ENCODE measurements at regions not wholly inside any gene's neighbourhood (a gene's known extent, or its start where the extent isn't known, plus 50 kb on each side); places are given as distances from the start of the nearest gene placed in this dataset.

GRCh38 chr10:58925381-58925780, 251.1 kb upstream of the PHYHIPL start:
- intact Hi-C loops (cut with micrococcal nuclease; ENCODE audit: unreplicated experiment) (no loop called here), in situ Hi-C loops (cut with MboI) (no loop called here)
- SMC1A ChIA-PET (ENCODE audit: uncharacterized antibody, unreplicated experiment): interaction anchor here (1.1 kb wide), 1 partner anchor 31 kb away, joined by 3 read pairs; no protein-coding TSS in a partner anchor
- DNase-seq (ENCODE audit: low read depth, low spot score) (no peak), ATAC-seq (no peak), FAIRE-seq (no peak)
- CTCF ChIA-PET: no interaction called here
- no peak overlapping the region for H3K27ac ChIP-seq (ENCODE audit: control insufficient read depth, insufficient read depth)
- H3K4me2 ChIP-seq (ENCODE audit: control insufficient read depth, insufficient read depth): no peak overlapping the region
- no peaks in the 10 kb centered on the region for H3K27me3 ChIP-seq (replicated peaks in 1 of 2; ENCODE audit: control insufficient read depth in 2 of 2, insufficient read depth in 2 of 2, low read length in 1 of 2)
- POLR2A ChIA-PET: no interaction called here
- no peaks in the 10 kb centered on the region for H3K4me1 ChIP-seq (ENCODE audit: control insufficient read depth, insufficient read depth, low read length)
- H3K9ac ChIP-seq (ENCODE audit: control insufficient read depth, insufficient read depth, low read length): no peak overlapping the region
- RAD21 ChIA-PET (ENCODE audit: unreplicated experiment): no interaction called here
- no peaks in the 10 kb centered on the region for H3K9me3 ChIP-seq (replicated peaks; ENCODE audit: control insufficient read depth, insufficient read depth, low read length)
- 24% methylated on average over 2 of the region's 2 CpGs for WGBS (ENCODE audit: insufficient coverage, insufficient replicate concordance, low lambda C conversion rate, missing lambda C conversion rate)
- no peak overlapping the region for H2AFZ ChIP-seq (ENCODE audit: control insufficient read depth, low read depth, low read length)
- no peak overlapping the region for H3K4me3 ChIP-seq
- H4K20me1 ChIP-seq (ENCODE audit: control insufficient read depth, insufficient read depth): no peaks in the 10 kb centered on the region
- no peaks in the 10 kb centered on the region for H3K36me3 ChIP-seq (ENCODE audit: control insufficient read depth in 2 of 2, insufficient read depth in 2 of 2, low read length in 1 of 2)
- TF ChIP-seq SUZ12 (IDR thresholded peaks at IDR 0.05; ENCODE audit: unreplicated experiment) (no peak), RBBP5 (conservative IDR thresholded peaks at IDR 0.05) (no peak), TCF7 (IDR thresholded peaks at IDR 0.05; ENCODE audit: borderline replicate concordance) (no peak)
- no peaks in the 10 kb centered on the region for H3K79me2 ChIP-seq (ENCODE audit: control insufficient read depth, insufficient read depth, low read length)
- BruUV-seq (replicated peaks): no TSS peak

DNA sequence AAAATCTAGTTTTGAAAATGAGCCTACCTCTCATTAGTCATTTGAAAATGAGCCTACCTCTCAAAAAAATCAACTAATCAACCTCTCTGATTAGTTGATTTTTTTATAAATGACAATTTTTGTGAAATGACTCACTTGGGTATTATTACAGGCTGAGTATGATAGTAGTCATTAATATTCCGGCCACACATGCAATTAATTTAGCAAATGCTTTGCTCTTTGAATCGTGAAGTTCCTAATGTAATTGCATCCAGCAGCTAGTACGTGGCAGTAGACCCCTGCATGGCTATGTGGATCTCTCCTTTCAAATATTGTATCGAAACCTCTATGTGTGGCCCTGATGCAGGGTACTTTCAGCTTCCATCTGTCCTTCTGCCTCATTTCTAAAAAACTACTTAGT, 245.9 kb upstream of the PHYHIPL start:
- ChIA-PET RAD21 (ENCODE audit: unreplicated experiment) (interaction anchor here (0.6 to 1.5 kb wide), 8 partner anchors 10 to 149 kb away, joined by 3 to 5 read pairs (median 3); no protein-coding TSS in a partner anchor), CTCF (interaction anchor here (1.0 to 1.5 kb wide), 4 partner anchors 9 to 148 kb away, joined by 3 to 6 read pairs (median 4); no protein-coding TSS in a partner anchor), POLR2A (no interaction called here), SMC1A (ENCODE audit: uncharacterized antibody, unreplicated experiment) (interaction anchor here (0.8 to 1.9 kb wide), 9 partner anchors 9 to 247 kb away, joined by 3 to 18 read pairs (median 3); no protein-coding TSS in a partner anchor)
- Histone ChIP-seq H3K27me3 (replicated peaks in 1 of 2; ENCODE audit: control insufficient read depth in 2 of 2, insufficient read depth in 2 of 2, low read length in 1 of 2) (no peaks in the 10 kb centered on the region; a peak in 1 of 4 replicates), H3K4me1 (ENCODE audit: control insufficient read depth, insufficient read depth, low read length) (no peaks in the 10 kb centered on the region), H3K4me3 (no peak overlapping the region), H4K20me1 (ENCODE audit: control insufficient read depth, insufficient read depth) (no peaks in the 10 kb centered on the region), H3K4me2 (ENCODE audit: control insufficient read depth, insufficient read depth) (no peak overlapping the region), H3K36me3 (ENCODE audit: control insufficient read depth in 2 of 2, insufficient read depth in 2 of 2, low read length in 1 of 2) (no peaks in the 10 kb centered on the region), H3K9ac (ENCODE audit: control insufficient read depth, insufficient read depth, low read length) (no peak overlapping the region), H2AFZ (ENCODE audit: control insufficient read depth, low read depth, low read length) (no peak overlapping the region), H3K9me3 (replicated peaks; ENCODE audit: control insufficient read depth, insufficient read depth, low read length) (no peaks in the 10 kb centered on the region), H3K27ac (ENCODE audit: control insufficient read depth, insufficient read depth) (no peak overlapping the region), H3K79me2 (ENCODE audit: control insufficient read depth, insufficient read depth, low read length) (no peaks in the 10 kb centered on the region)
- in situ Hi-C loops (cut with MboI) (no loop called here), intact Hi-C loops (cut with micrococcal nuclease; ENCODE audit: unreplicated experiment) (no loop called here)
- TF ChIP-seq ZSCAN29 (IDR thresholded peaks at IDR 0.05): no peak
- peak; percentile 48; the same call in 1 of the 2 replicates for TF ChIP-seq MTA2 (IDR thresholded peaks at IDR 0.05; ENCODE audit: low read depth)
- no peak for FAIRE-seq
- WGBS (ENCODE audit: insufficient coverage, insufficient replicate concordance, low lambda C conversion rate, missing lambda C conversion rate): 18% methylated on average over 4 of the region's 4 CpGs
- no TSS peak for BruUV-seq (replicated peaks)
- ATAC-seq: no peak
- DNase-seq (ENCODE audit: low read depth, low spot score): no peak

All from GM12878 (cell line).